HepG2 (cell line): ENCODE measurements at regions not wholly inside any gene's neighbourhood (a gene's known extent, or its start where the extent isn't known, plus 50 kb on each side); places are given as distances from the start of the nearest gene placed in this dataset.

Source experiments
- ATAC-seq: fragments of 200-7000 bp; cut with Tn5 transposase; 3 replicates; pipeline ENCODE4 v1.9.1; 2020; ENCODE audit warnings: mild to moderate bottlenecking, moderate library complexity
- BruUV-seq: library from RNA; stranded (reverse); fragments of 400-500 nt; replicated peaks from 2 replicates; lab custom pipeline; 2021; lab: Mats Ljungman, UMichigan
- CTCF ChIA-PET: fragments of 300-600 bp; formaldehyde crosslinking; extraction: SDS; loops from one replicate; lab custom pipeline; 2021; ENCODE audit warnings: low total read pairs, inconsistent platforms, low intra/inter-chr PET ratio; lab: Yijun Ruan, JAX
- POLR2A ChIA-PET: fragments of 350-600 bp; sonication (Branson Sonifier 250); formaldehyde crosslinking; loops from one replicate; lab custom pipeline; 2020; ENCODE audit warnings: antibody characterized with exemption, inconsistent platforms; lab: Yijun Ruan, JAX
- DNase-seq: peaks from one replicate; pipeline ENCODE4 v3.0.0-alpha.2; 2015; ENCODE audit warnings: low spot score
- FAIRE-seq: peaks from 3 replicates; lab custom pipeline; 2011; peaks lifted over from hg19 to GRCh38; lab: Jason Lieb, UNC
- H2AFZ ChIP-seq: one replicate; pipeline ENCODE4 v1.6.1; 2011; ENCODE audit warnings: low read length, inconsistent platforms
- H3K27ac ChIP-seq: fragments of 300-600 bp; 3 replicates; pipeline ENCODE4 v1.8.0; 2011; ENCODE audit warnings: mixed run types, mild to moderate bottlenecking, mixed read lengths, low read length, inconsistent platforms; ENCODE audit not compliant: insufficient read depth; ENCODE audit errors: extremely low read length
- H3K27me3 ChIP-seq, 2 experiments: fragments of 200-600 bp in 1 of 2; 2 replicates in 1 of 2; 3 replicates in 1 of 2; pipeline versions ENCODE4 v1.6.0 to v1.8.0; 2011; ENCODE audit warnings: low read length in 2 of 2, mild to moderate bottlenecking in 2 of 2, moderate library complexity in 2 of 2, inconsistent platforms in 1 of 2; ENCODE audit not compliant: insufficient read depth in 2 of 2, control insufficient read depth in 1 of 2
- H3K36me3 ChIP-seq, 2 experiments: fragments of 200-600 bp in 1 of 2; replicated peaks in 1 of 2; 2 replicates in 1 of 2; 3 replicates in 1 of 2; pipeline versions ENCODE4 v1.5.1 to v1.8.0; 2011; ENCODE audit warnings: low read length in 2 of 2, inconsistent platforms in 1 of 2; ENCODE audit not compliant: insufficient read depth in 2 of 2, control insufficient read depth in 1 of 2
- H3K4me1 ChIP-seq: 2 replicates; pipeline ENCODE4 v1.5.1; 2012; ENCODE audit warnings: low read length, inconsistent platforms; ENCODE audit not compliant: insufficient read depth
- H3K4me2 ChIP-seq: 2 replicates; pipeline ENCODE4 v1.6.0; 2011; ENCODE audit warnings: low read depth, low read length, inconsistent platforms
- H3K4me3 ChIP-seq, 3 experiments: fragments of 200-600 bp in 1 of 3; sonication (generic), shearing (Covaris generic) in 1 of 3; replicated peaks in 1 of 3; 2 replicates each; pipeline ENCODE4 v1.5.1; 2011 to 2016; ENCODE audit warnings: low read length in 3 of 3, inconsistent platforms in 2 of 3, low read depth in 2 of 3, mild to moderate bottlenecking in 2 of 3, control low read depth in 1 of 3, mixed read lengths in 1 of 3; ENCODE audit not compliant: insufficient read depth in 1 of 3
- H3K79me2 ChIP-seq: one replicate; pipeline ENCODE4 v1.6.1; 2011; ENCODE audit warnings: low read length, inconsistent platforms; ENCODE audit not compliant: insufficient read depth
- H3K9ac ChIP-seq: 2 replicates; pipeline ENCODE4 v1.6.0; 2011; ENCODE audit warnings: mild to moderate bottlenecking, low read depth, low read length, inconsistent platforms; ENCODE audit not compliant: insufficient read depth
- H3K9me3 ChIP-seq: 2 replicates; pipeline ENCODE4 v1.5.1; 2012; ENCODE audit warnings: mild to moderate bottlenecking, low read length
- H4K20me1 ChIP-seq: 2 replicates; pipeline ENCODE4 v1.6.0; 2011; ENCODE audit warnings: inconsistent platforms, mild to moderate bottlenecking, low read length, moderate library complexity; ENCODE audit not compliant: insufficient read depth
- MIER2 ChIP-seq: IDR thresholded peaks from 2 replicates; pipeline ENCODE4 v1.6.1; 2016; ENCODE audit warnings: missing biosample characterization, missing genetic modification reagents
- NR3C1 ChIP-seq: sonication (generic); formaldehyde crosslinking; IDR thresholded peaks from 2 replicates; pipeline ENCODE4 v1.4.0; 2020; ENCODE audit warnings: missing genetic modification reagents
- TBP ChIP-seq: sonication (generic); formaldehyde crosslinking; IDR thresholded peaks from 2 replicates; pipeline ENCODE4 v1.5.0; 2020; ENCODE audit warnings: missing genetic modification reagents
- U2AF2 ChIP-seq: fragments of 200-400 bp; formaldehyde crosslinking; IDR thresholded peaks from 2 replicates; pipeline ENCODE4 v1.6.1; 2017; ENCODE audit warnings: low read depth, mild to moderate bottlenecking, low read length
- ZBTB2 ChIP-seq: sonication (generic); formaldehyde crosslinking; IDR thresholded peaks from 2 replicates; pipeline ENCODE4 v1.8.0; 2022; ENCODE audit warnings: low read depth, missing genetic modification reagents
- ZBTB44 ChIP-seq: sonication (generic); formaldehyde crosslinking; IDR thresholded peaks from 2 replicates; pipeline ENCODE4 v1.4.0; 2020; ENCODE audit warnings: missing genetic modification reagents
- ZMAT5 ChIP-seq: sonication (generic); formaldehyde crosslinking; IDR thresholded peaks from 2 replicates; pipeline ENCODE4 v1.5.0; 2020; ENCODE audit warnings: mild to moderate bottlenecking, low read depth, missing genetic modification reagents, borderline replicate concordance
- ZNF20 ChIP-seq: sonication (generic); formaldehyde crosslinking; IDR thresholded peaks from 2 replicates; pipeline ENCODE4 v1.4.0; 2020; ENCODE audit warnings: mild to moderate bottlenecking, moderate library complexity, missing genetic modification reagents
- ZNF282 ChIP-seq: fragments of 450-650 bp; IDR thresholded peaks from 2 replicates; pipeline ENCODE4 v1.6.1; 2018; ENCODE audit not compliant: partially characterized antibody
- ZNF329 ChIP-seq: sonication (generic); formaldehyde crosslinking; IDR thresholded peaks from 2 replicates; pipeline ENCODE4 v1.9.0; 2021; ENCODE audit warnings: low read depth, mild to moderate bottlenecking, missing genetic modification reagents
- ZNF333 ChIP-seq: sonication (generic); formaldehyde crosslinking; IDR thresholded peaks from 2 replicates; pipeline ENCODE4 v1.4.0; 2020; ENCODE audit warnings: mild to moderate bottlenecking, missing genetic modification reagents, borderline replicate concordance
- ZNF354B ChIP-seq: sonication (generic); formaldehyde crosslinking; IDR thresholded peaks from 2 replicates; pipeline ENCODE4 v1.8.0; 2022; ENCODE audit warnings: mild to moderate bottlenecking, missing genetic modification reagents
- ZNF576 ChIP-seq: sonication (generic); formaldehyde crosslinking; IDR thresholded peaks from 2 replicates; pipeline ENCODE4 v1.4.0; 2020; ENCODE audit warnings: mild to moderate bottlenecking, missing genetic modification reagents
- ZZZ3 ChIP-seq: sonication (generic); formaldehyde crosslinking; IDR thresholded peaks from 2 replicates; pipeline ENCODE4 v1.4.0; 2020; ENCODE audit warnings: missing genetic modification reagents, mild to moderate bottlenecking, borderline replicate concordance
- WGBS: methylation state at CpG from one replicate; pipeline ENCODE4 v1.1.6; 2017; ENCODE audit warnings: low lambda C conversion rate; 5-methylcytosine and 5-hydroxymethylcytosine counted together
- in situ Hi-C: cut with HindIII; loops from 2 replicates; pipeline ENCODE4 v1.10.0; 2017; ENCODE audit warnings: low pct_unique_long_range_greater_than_20kb; ENCODE audit not compliant: extremely low pct_ligation_motif_present
- intact Hi-C: fragments of 100-400 bp; cut with micrococcal nuclease; formaldehyde crosslinking; loops from one replicate; pipeline ENCODE4 v1.10.0; 2022; ENCODE audit not compliant: unreplicated experiment

- TF ChIP-seq ZMAT5 (CRISPR knock-in tag) (no peak), NR3C1 (CRISPR knock-in tag) (no peak), ZNF20 (no peak), ZBTB44 (no peak), ZNF354B (CRISPR knock-in tag) (no peak), ZNF282 (no peak)
Observed at GRCh38 chr14:48598458-48598857, 923.1 kb upstream of the MDGA2 start (continued).

- DNase-seq (no peak), ATAC-seq (no peak), FAIRE-seq (no peak)
- Histone ChIP-seq H3K4me3 (no peak overlapping the region), H3K79me2 (no peaks in the 10 kb centered on the region), H3K9ac (no peak overlapping the region), H3K27me3 (no peaks in the 10 kb centered on the region), H3K4me2 (no peak overlapping the region), H3K27ac (no peak overlapping the region), H2AFZ (no peak overlapping the region), H4K20me1 (no peaks in the 10 kb centered on the region), H3K36me3 (no peaks in the 10 kb centered on the region), H3K4me1 (no peaks in the 10 kb centered on the region), H3K9me3 (peaks cover 37% of the 10 kb centered on the region)
- WGBS, result 13% methylated on average over 1 of the region's 1 CpG
- intact Hi-C loops (no loop called here), in situ Hi-C loops (no loop called here)
- ChIA-PET CTCF (no interaction called here), POLR2A (no interaction called here)
- no TSS peak for BruUV-seq
- TF ChIP-seq TBP (no peak), ZNF329 (CRISPR knock-in tag) (no peak), ZNF333 (CRISPR knock-in tag) (no peak), MIER2 (no peak), ZBTB2 (no peak), U2AF2 (no peak), ZNF576 (CRISPR knock-in tag) (no peak), ZZZ3 (no peak)
Observed at GRCh38 chr14:48586099-48586498, 910.7 kb upstream of the MDGA2 start.
